Heart left ventricle (tissue), 16 donors: ENCODE measurements at regions not wholly inside any gene's neighbourhood (a gene's known extent, or its start where the extent isn't known, plus 50 kb on each side); places are given as distances from the start of the nearest gene placed in this dataset.

Experiments
- ATAC-seq, 4 donors: fragments of 200-7000 bp; cut with Tn5 transposase; one replicate each; pipeline ENCODE4 v1.9.1; 2020 to 2022; ENCODE audit warnings: moderate library complexity in 4 of 4, mild to moderate bottlenecking in 3 of 4, moderate number of reproducible peaks in 1 of 4
- DNase-seq, 5 donors: peaks; one replicate each; pipeline ENCODE4 v3.0.0-alpha.2; 2020
- H3K27ac ChIP-seq, 12 donors: fragments of 200-600 bp; sonication (generic) in 4 of 12; one replicate each; pipeline versions ENCODE4 v1.5.0 to v1.8.0; 2016 to 2022; ENCODE audit warnings: mild to moderate bottlenecking in 2 of 12
- H3K27me3 ChIP-seq, 9 donors: fragments of 200-600 bp; sonication (generic) in 2 of 9; one replicate each; pipeline versions ENCODE4 v1.5.1 to v1.8.0; 2016 to 2022; ENCODE audit warnings: mild to moderate bottlenecking in 3 of 9
- H3K36me3 ChIP-seq, 9 donors: fragments of 200-600 bp; sonication (generic) in 2 of 9; one replicate each; pipeline versions ENCODE4 v1.5.0 to v1.8.0; 2018 to 2022; ENCODE audit warnings: mild to moderate bottlenecking in 2 of 9
- H3K4me1 ChIP-seq, 12 donors: fragments of 200-600 bp; sonication (generic) in 4 of 12; one replicate each; pipeline versions ENCODE4 v1.5.0 to v1.8.0; 2016 to 2022; ENCODE audit warnings: mild to moderate bottlenecking in 3 of 12
- H3K4me3 ChIP-seq, 12 donors: fragments of 200-600 bp; sonication (generic) in 4 of 12; one replicate each; pipeline versions ENCODE4 v1.5.0 to v1.8.0; 2017 to 2022; ENCODE audit warnings: mild to moderate bottlenecking in 9 of 12, moderate library complexity in 4 of 12
- H3K9me3 ChIP-seq, 12 donors: fragments of 200-600 bp; sonication (generic) in 4 of 12; one replicate each; pipeline versions ENCODE4 v1.5.0 to v1.8.0; 2016 to 2022; ENCODE audit warnings: mild to moderate bottlenecking in 1 of 12
- POLR2A ChIP-seq, 2 donors: fragments of 450-650 bp; IDR thresholded peaks; one replicate each; pipeline ENCODE4 v1.6.1; 2017; ENCODE audit warnings: antibody characterized with exemption in 2 of 2, mild to moderate bottlenecking in 2 of 2, moderate library complexity in 2 of 2
- WGBS, 4 donors: extraction: QIAGEN DNeasy Blood & Tissue Kit in 2 of 4; methylation state at CpG; one replicate each; pipeline versions ENCODE4 v1.1.5 to v1.1.7; 2013 to 2018; 5-methylcytosine and 5-hydroxymethylcytosine counted together
- intact Hi-C, 10 donors: fragments of 100-400 bp; cut with DNase I; formaldehyde crosslinking; loops; one replicate each; pipeline versions ENCODE4 v1.11.1 to v1.14.2; 2022
- TF ChIP-seq, protein P1 (sequence below), 12 donors: fragments of 200-600 bp; sonication (generic) in 4 of 12; IDR thresholded peaks; one replicate each; pipeline versions ENCODE4 v1.5.0 to v1.8.0; 2018 to 2022; ENCODE audit warnings: antibody characterized with exemption in 12 of 12, mild to moderate bottlenecking in 5 of 12
- donor health status: ischemic (EF 13 %, LVEDD 7.1; RV severe dilation, severe dysfunction).
- donor health status: healthy with polysubstance abuse.
- donor health status: DM: no; HTN: yes; CAD: no.
- donor health status: DM: no; HTN: no; CAD: no.
- donor health status: ischemic (EF 25% LVEDD 6.9; RV normal size, moderate dysfunction).
- donor health status: ischemic (EF 25% LVEDD 5.7; RV mildly dilated, moderate dysfunction).
- donor health status: healthy.
- donor health status: DM: yes; HTN: yes; CAD: no.
- donor health status: ischemic (EF 35%, LVEDD 5.7; RV mildly dilated, moderate dysfunction).
- donor health status: nonischemic (EF 11% LVEDD 7.7; RV severe dilation, severe dysfunction).
- donor health status: DM: yes; HTN: yes; CAD: no.
- donor health status: PGD.
- donor health status: ischemic (EF 29% LVEDD 5.4; RV normal size, mild dysfunction).
- donor health status: nonischemic (EF 23%, LVEDD 6.1; RV moderate dilation, normal function).

GRCh38 chr16:59173408-59173831, 439.3 kb upstream of the GOT2 start:
- 78 to 82% (median 80%) methylated on average over 3 of the region's 3 CpGs for WGBS, 4 donors
- H3K4me3 ChIP-seq, result no peak overlapping the region
- no peak overlapping the region for H3K27ac ChIP-seq
- H3K4me1 ChIP-seq, result no peaks in the 10 kb centered on the region
- H3K27me3 ChIP-seq, result peaks cover 0 to 3% (median 0%) of the 10 kb centered on the region in 9 donors
- H3K9me3 ChIP-seq, result no peaks in the 10 kb centered on the region
- ATAC-seq (no peak), DNase-seq (no peak)
- intact Hi-C loops, result no loop called here
- TF ChIP-seq, protein P1, sequence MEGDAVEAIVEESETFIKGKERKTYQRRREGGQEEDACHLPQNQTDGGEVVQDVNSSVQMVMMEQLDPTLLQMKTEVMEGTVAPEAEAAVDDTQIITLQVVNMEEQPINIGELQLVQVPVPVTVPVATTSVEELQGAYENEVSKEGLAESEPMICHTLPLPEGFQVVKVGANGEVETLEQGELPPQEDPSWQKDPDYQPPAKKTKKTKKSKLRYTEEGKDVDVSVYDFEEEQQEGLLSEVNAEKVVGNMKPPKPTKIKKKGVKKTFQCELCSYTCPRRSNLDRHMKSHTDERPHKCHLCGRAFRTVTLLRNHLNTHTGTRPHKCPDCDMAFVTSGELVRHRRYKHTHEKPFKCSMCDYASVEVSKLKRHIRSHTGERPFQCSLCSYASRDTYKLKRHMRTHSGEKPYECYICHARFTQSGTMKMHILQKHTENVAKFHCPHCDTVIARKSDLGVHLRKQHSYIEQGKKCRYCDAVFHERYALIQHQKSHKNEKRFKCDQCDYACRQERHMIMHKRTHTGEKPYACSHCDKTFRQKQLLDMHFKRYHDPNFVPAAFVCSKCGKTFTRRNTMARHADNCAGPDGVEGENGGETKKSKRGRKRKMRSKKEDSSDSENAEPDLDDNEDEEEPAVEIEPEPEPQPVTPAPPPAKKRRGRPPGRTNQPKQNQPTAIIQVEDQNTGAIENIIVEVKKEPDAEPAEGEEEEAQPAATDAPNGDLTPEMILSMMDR (IDR thresholded peaks at IDR 0.05), result no peak
- no peak for TF ChIP-seq POLR2A (IDR thresholded peaks at IDR 0.05)
- H3K36me3 ChIP-seq, result no peaks in the 10 kb centered on the region

GRCh38 chr16:59170099-59170712, 436.1 kb upstream of the GOT2 start:
- intact Hi-C loops, result no loop called here
- no peak overlapping the region for H3K27ac ChIP-seq
- whole genome bisulfite sequencing, 4 donors, result 24 to 42% (median 27%) methylated on average over 10 of the region's 10 CpGs
- DNase-seq (no peak), ATAC-seq (no peak)
- no peaks in the 10 kb centered on the region for H3K4me1 ChIP-seq
- no peaks in the 10 kb centered on the region for H3K36me3 ChIP-seq
- H3K9me3 ChIP-seq, result no peaks in the 10 kb centered on the region
- H3K27me3 ChIP-seq, result peaks cover 0 to 3% (median 0%) of the 10 kb centered on the region in 9 donors
- TF ChIP-seq, protein P1 (IDR thresholded peaks at IDR 0.05), result no peak
- TF ChIP-seq POLR2A (IDR thresholded peaks at IDR 0.05), result no peak
- H3K4me3 ChIP-seq, result no peak overlapping the region

DNA sequence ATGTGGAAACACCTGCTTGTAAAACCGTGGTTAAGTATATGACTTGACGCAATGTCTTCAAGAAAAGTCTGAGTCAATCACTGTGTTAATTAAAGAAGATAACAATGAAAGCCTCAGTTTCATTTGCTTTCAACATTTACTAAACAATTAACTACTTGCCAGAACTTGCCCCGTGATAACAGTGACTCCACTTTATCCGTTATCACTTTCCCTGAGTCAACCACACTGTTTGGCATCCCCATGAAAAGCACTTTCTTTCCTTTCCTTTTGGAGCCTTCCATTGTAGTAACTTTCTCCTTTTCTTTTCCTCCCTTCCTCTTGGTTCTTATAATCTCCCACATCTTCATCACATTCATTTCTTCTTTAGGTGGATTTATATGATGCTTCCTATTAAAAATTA, 435.1 kb upstream of the GOT2 start:
- DNase-seq, result no peak
- no peaks in the 10 kb centered on the region for H3K9me3 ChIP-seq
- H3K27me3 ChIP-seq, result peaks cover 0 to 3% (median 0%) of the 10 kb centered on the region in 9 donors
- H3K27ac ChIP-seq, result no peak overlapping the region
- no peak overlapping the region for H3K4me3 ChIP-seq
- H3K36me3 ChIP-seq, result no peaks in the 10 kb centered on the region
- intact Hi-C loops, result no loop called here
- TF ChIP-seq, protein P1 (IDR thresholded peaks at IDR 0.05), result no peak
- TF ChIP-seq POLR2A (IDR thresholded peaks at IDR 0.05), result no peak
- no peak for ATAC-seq
- no peaks in the 10 kb centered on the region for H3K4me1 ChIP-seq
- WGBS, 4 donors, result 20 to 28% (median 25%) methylated on average over 4 of the region's 4 CpGs

DNA sequence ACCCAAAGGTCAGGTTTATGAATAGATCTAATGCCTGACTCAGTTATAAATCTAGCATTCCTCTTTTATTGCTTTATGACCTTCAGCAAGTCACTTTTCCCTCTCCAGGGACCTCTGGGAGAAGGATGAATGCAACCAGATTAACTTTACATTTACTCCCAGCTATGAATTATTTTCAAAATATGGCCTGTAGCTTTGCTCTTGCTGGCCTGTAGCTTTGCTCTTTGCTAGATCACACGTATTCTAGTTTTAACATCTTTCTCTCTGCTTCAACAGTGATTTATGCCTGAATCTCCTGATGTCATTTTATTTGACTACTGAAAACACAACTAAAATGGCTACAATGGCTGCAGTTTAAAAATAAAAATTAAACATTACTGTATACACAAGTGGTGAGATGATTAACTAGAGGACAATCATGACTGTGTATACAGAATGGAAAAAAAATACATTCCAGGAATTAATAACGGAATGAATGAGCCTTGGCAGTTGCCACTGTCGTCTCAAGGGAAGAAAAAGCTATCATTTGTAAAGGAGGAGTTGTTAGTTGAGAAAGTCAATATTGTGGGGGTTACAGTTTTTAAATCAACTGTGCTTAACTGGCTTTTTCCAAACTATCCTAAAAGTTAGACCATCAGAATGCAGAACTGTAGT, 434.5 kb upstream of the GOT2 start:
- no peak overlapping the region for H3K27ac ChIP-seq
- no peak for TF ChIP-seq POLR2A (IDR thresholded peaks at IDR 0.05)
- TF ChIP-seq, protein P1 (IDR thresholded peaks at IDR 0.05), result no peak
- ATAC-seq (no peak), DNase-seq (no peak)
- no peaks in the 10 kb centered on the region for H3K36me3 ChIP-seq
- 37 to 54% (median 44%) methylated on average over 3 of the region's 3 CpGs for WGBS, 4 donors
- H3K4me1 ChIP-seq, result no peaks in the 10 kb centered on the region
- intact Hi-C loops, result no loop called here
- no peak overlapping the region for H3K4me3 ChIP-seq
- no peaks in the 10 kb centered on the region for H3K9me3 ChIP-seq
- peaks cover 0 to 3% (median 0%) of the 10 kb centered on the region in 9 donors for H3K27me3 ChIP-seq
